Endothelial cell (in vitro differentiated cells): ENCODE measurements at regions not wholly inside any gene's neighbourhood (a gene's known extent, or its start where the extent isn't known, plus 50 kb on each side); places are given as distances from the start of the nearest gene placed in this dataset.

Experiments
- DNase-seq: peaks from one replicate; pipeline ENCODE4 v3.0.0; 2021; ENCODE audit warnings: low spot score
- H3K27ac Mint-ChIP-seq: one replicate; pipeline ENCODE4 v1.8.0; 2021; ENCODE audit warnings: mixed read lengths, inconsistent platforms; ENCODE audit not compliant: unreplicated experiment
- H3K27me3 Mint-ChIP-seq: one replicate; pipeline ENCODE4 v1.8.0; 2021; ENCODE audit warnings: mild to moderate bottlenecking, moderate library complexity, mixed read lengths, inconsistent platforms; ENCODE audit not compliant: unreplicated experiment
- H3K36me3 Mint-ChIP-seq: one replicate; pipeline ENCODE4 v1.8.0; 2021; ENCODE audit warnings: mild to moderate bottlenecking, low read depth, mixed read lengths, inconsistent platforms; ENCODE audit not compliant: unreplicated experiment
- H3K4me1 Mint-ChIP-seq: one replicate; pipeline ENCODE4 v1.8.0; 2021; ENCODE audit warnings: mild to moderate bottlenecking, mixed read lengths, inconsistent platforms; ENCODE audit not compliant: unreplicated experiment
- H3K4me3 Mint-ChIP-seq: one replicate; pipeline ENCODE4 v1.8.0; 2021; ENCODE audit warnings: mild to moderate bottlenecking, mixed read lengths, inconsistent platforms; ENCODE audit not compliant: unreplicated experiment
- H3K9me3 Mint-ChIP-seq: one replicate; pipeline ENCODE4 v1.8.0; 2021; ENCODE audit warnings: mixed read lengths, inconsistent platforms; ENCODE audit not compliant: unreplicated experiment
- CTCF ChIP-seq: fragments of 200-600 bp; sonication (generic); IDR thresholded peaks from one replicate; pipeline ENCODE4 v1.5.0; 2021; ENCODE audit warnings: antibody characterized with exemption; ENCODE audit not compliant: unreplicated experiment

- no peak for TF ChIP-seq CTCF
- no peak overlapping the region for H3K4me3 Mint-ChIP-seq
- DNase-seq = no peak
- H3K27me3 Mint-ChIP-seq = no peaks in the 10 kb centered on the region
- H3K9me3 Mint-ChIP-seq = no peaks in the 10 kb centered on the region
- H3K27ac Mint-ChIP-seq = no peak overlapping the region
- no peaks in the 10 kb centered on the region for H3K36me3 Mint-ChIP-seq
- H3K4me1 Mint-ChIP-seq = peaks cover 8% of the 10 kb centered on the region
Observed at GRCh38 chr16:6447021-6447790, 885.4 kb upstream of the RBFOX1 start.

- Mint-ChIP-seq H3K36me3 (no peaks in the 10 kb centered on the region), H3K27ac (no peak overlapping the region), H3K4me1 (peaks cover 8% of the 10 kb centered on the region), H3K4me3 (no peak overlapping the region), H3K9me3 (no peaks in the 10 kb centered on the region), H3K27me3 (no peaks in the 10 kb centered on the region)
- DNase-seq = no peak
- peak; percentile 37 for TF ChIP-seq CTCF
Observed at GRCh38 chr16:6446370-6446769, 886.3 kb upstream of the RBFOX1 start.

- Mint-ChIP-seq H3K4me3 (no peak overlapping the region), H3K9me3 (no peaks in the 10 kb centered on the region), H3K27ac (no peak overlapping the region), H3K27me3 (no peaks in the 10 kb centered on the region), H3K36me3 (no peaks in the 10 kb centered on the region), H3K4me1 (peaks cover 8% of the 10 kb centered on the region)
- no peak for TF ChIP-seq CTCF
- DNase-seq = no peak
Observed at GRCh38 chr16:6439129-6439528, 893.5 kb upstream of the RBFOX1 start.

- Mint-ChIP-seq H3K27me3 (no peaks in the 10 kb centered on the region), H3K36me3 (no peaks in the 10 kb centered on the region), H3K27ac (no peak overlapping the region), H3K4me1 (no peaks in the 10 kb centered on the region), H3K4me3 (no peak overlapping the region), H3K9me3 (no peaks in the 10 kb centered on the region)
- DNase-seq = no peak
- no peak for TF ChIP-seq CTCF
Observed at GRCh38 chr16:6428861-6429260, 903.8 kb upstream of the RBFOX1 start.

- no peaks in the 10 kb centered on the region for H3K4me1 Mint-ChIP-seq
- no peak for DNase-seq
- no peak for TF ChIP-seq CTCF
- no peaks in the 10 kb centered on the region for H3K27me3 Mint-ChIP-seq
- no peak overlapping the region for H3K4me3 Mint-ChIP-seq
- no peaks in the 10 kb centered on the region for H3K36me3 Mint-ChIP-seq
- H3K27ac Mint-ChIP-seq = no peak overlapping the region
- H3K9me3 Mint-ChIP-seq = no peaks in the 10 kb centered on the region
Observed at GRCh38 chr16:6427621-6428020, 905.0 kb upstream of the RBFOX1 start.
